ENCODE measurements at regions not wholly inside any gene's neighbourhood (a gene's known extent, or its start where the extent isn't known, plus 50 kb on each side); places are given as distances from the start of the nearest gene placed in this dataset.
"Not testable (repeated sequence)": the region's sequence is repeated elsewhere in the genome, so short reads cannot be mapped to it uniquely, and the experiment has no call there.

DNA sequence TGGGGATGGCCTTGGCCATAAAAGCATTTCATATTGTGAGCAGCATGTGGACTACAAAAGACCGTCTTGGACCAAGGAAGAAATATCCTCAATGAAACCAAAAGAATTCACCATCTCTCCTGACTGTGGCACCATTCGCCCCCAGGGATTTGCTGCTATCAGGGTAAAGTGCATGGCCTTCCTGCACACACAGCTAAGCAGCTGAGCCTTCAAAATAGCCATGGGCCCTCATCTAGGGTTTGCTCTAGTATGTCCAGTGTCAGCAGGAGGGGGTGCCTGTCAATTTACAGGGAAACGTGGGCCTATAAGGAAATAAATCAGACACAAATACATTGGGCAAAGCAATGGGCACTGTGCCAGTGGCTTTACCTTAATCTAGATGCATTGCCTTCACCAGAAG lies 296.6 kb upstream of the NBPF12 start:
- TF ChIP-seq, protein P1, sequence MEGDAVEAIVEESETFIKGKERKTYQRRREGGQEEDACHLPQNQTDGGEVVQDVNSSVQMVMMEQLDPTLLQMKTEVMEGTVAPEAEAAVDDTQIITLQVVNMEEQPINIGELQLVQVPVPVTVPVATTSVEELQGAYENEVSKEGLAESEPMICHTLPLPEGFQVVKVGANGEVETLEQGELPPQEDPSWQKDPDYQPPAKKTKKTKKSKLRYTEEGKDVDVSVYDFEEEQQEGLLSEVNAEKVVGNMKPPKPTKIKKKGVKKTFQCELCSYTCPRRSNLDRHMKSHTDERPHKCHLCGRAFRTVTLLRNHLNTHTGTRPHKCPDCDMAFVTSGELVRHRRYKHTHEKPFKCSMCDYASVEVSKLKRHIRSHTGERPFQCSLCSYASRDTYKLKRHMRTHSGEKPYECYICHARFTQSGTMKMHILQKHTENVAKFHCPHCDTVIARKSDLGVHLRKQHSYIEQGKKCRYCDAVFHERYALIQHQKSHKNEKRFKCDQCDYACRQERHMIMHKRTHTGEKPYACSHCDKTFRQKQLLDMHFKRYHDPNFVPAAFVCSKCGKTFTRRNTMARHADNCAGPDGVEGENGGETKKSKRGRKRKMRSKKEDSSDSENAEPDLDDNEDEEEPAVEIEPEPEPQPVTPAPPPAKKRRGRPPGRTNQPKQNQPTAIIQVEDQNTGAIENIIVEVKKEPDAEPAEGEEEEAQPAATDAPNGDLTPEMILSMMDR (conservative IDR thresholded peaks at IDR 0.05 in 1 of 2, IDR thresholded peaks at IDR 0.05 in 1 of 2; ENCODE audit: low read depth in 1 of 2, low read length in 2 of 2) = not testable (repeated sequence)
- TF ChIP-seq EZH2 (IDR thresholded peaks at IDR 0.05; ENCODE audit: low read length, missing control alignments) = not testable (repeated sequence)
